Calu3 (cell line): ENCODE measurements at regions not wholly inside any gene's neighbourhood (a gene's known extent, or its start where the extent isn't known, plus 50 kb on each side); places are given as distances from the start of the nearest gene placed in this dataset.

Experiments
- BruUV-seq: library from RNA; stranded (reverse); fragments of 400-500 nt; replicated peaks from 2 replicates; lab custom pipeline; 2021; lab: Mats Ljungman, UMichigan
- CTCF ChIA-PET: fragments of 300-600 bp; sonication (Branson Sonifier 250); formaldehyde crosslinking; loops from one replicate; lab custom pipeline; 2022; ENCODE audit warnings: antibody characterized with exemption; lab: Charles Lee
- DNase-seq: peaks from one replicate; pipeline ENCODE4 v3.0.0; 2022
- H3K27ac Mint-ChIP-seq: one replicate; pipeline ENCODE4 v1.8.0; 2022; ENCODE audit warnings: mixed read lengths; ENCODE audit not compliant: unreplicated experiment
- H3K27me3 Mint-ChIP-seq: one replicate; pipeline ENCODE4 v1.8.0; 2022; ENCODE audit warnings: mixed read lengths; ENCODE audit not compliant: unreplicated experiment
- H3K36me3 Mint-ChIP-seq: one replicate; pipeline ENCODE4 v1.8.0; 2022; ENCODE audit warnings: mild to moderate bottlenecking, moderate library complexity, mixed read lengths; ENCODE audit not compliant: insufficient read depth, unreplicated experiment
- H3K4me1 Mint-ChIP-seq: one replicate; pipeline ENCODE4 v1.8.0; 2022; ENCODE audit warnings: mild to moderate bottlenecking, low read depth, mixed read lengths; ENCODE audit not compliant: unreplicated experiment
- H3K4me3 Mint-ChIP-seq: one replicate; pipeline ENCODE4 v1.8.0; 2022; ENCODE audit warnings: mild to moderate bottlenecking, low read depth, moderate library complexity, mixed read lengths; ENCODE audit not compliant: unreplicated experiment
- H3K9me3 Mint-ChIP-seq: one replicate; pipeline ENCODE4 v1.8.0; 2022; ENCODE audit warnings: low read depth, mixed read lengths; ENCODE audit not compliant: unreplicated experiment
- intact Hi-C: fragments of 100-400 bp; cut with micrococcal nuclease; formaldehyde crosslinking; loops from one replicate; pipeline ENCODE4 v1.10.0; 2022; ENCODE audit not compliant: unreplicated experiment
- TF ChIP-seq, protein P1 (sequence below): fragments of 200-600 bp; IDR thresholded peaks from one replicate; pipeline ENCODE4 v1.8.0; 2022; ENCODE audit warnings: antibody characterized with exemption; ENCODE audit not compliant: unreplicated experiment

DNA sequence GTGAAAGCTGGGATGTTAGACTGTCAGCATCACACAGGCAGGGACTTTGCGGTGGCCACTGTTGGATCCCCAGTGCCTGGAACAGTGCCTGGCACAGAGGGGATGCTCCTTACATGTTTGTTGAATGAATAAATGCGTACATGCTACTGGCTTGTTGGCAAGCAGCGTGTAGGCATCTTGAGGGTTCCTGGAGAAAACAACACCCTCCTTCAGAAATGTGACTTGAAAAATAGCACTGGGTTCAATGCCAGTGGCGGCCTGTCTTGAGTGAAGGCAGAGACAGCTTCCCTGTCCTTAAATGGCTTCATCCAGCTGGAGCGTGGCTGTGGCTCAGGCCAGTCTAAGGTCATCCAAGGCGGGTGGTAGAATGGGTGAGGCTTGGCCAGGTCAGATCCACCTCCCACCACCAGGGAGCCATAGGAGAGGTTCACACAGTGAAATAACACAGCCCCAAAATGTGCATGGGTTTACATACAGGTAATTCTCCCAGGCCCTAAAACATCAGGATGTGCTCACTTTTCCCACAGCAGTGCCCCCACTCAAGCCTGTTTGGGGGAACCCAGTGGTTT is 171.4 kb downstream of the PHETA1 start:
- no peak for DNase-seq
- CTCF ChIA-PET = no interaction called here
- Mint-ChIP-seq H3K4me1 (no peaks in the 10 kb centered on the region), H3K36me3 (no peaks in the 10 kb centered on the region), H3K4me3 (no peak overlapping the region), H3K27me3 (peaks cover 97% of the 10 kb centered on the region), H3K27ac (no peak overlapping the region), H3K9me3 (no peaks in the 10 kb centered on the region)
- TF ChIP-seq, protein P1, sequence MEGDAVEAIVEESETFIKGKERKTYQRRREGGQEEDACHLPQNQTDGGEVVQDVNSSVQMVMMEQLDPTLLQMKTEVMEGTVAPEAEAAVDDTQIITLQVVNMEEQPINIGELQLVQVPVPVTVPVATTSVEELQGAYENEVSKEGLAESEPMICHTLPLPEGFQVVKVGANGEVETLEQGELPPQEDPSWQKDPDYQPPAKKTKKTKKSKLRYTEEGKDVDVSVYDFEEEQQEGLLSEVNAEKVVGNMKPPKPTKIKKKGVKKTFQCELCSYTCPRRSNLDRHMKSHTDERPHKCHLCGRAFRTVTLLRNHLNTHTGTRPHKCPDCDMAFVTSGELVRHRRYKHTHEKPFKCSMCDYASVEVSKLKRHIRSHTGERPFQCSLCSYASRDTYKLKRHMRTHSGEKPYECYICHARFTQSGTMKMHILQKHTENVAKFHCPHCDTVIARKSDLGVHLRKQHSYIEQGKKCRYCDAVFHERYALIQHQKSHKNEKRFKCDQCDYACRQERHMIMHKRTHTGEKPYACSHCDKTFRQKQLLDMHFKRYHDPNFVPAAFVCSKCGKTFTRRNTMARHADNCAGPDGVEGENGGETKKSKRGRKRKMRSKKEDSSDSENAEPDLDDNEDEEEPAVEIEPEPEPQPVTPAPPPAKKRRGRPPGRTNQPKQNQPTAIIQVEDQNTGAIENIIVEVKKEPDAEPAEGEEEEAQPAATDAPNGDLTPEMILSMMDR = no peak
- BruUV-seq = no TSS peak
- intact Hi-C loops = loop anchor here (10.0 kb wide), 1 partner anchor 273 kb away; the partner anchor contains the start of gene MYL2

- no peak for DNase-seq
- no peaks in the 10 kb centered on the region for H3K9me3 Mint-ChIP-seq
- intact Hi-C loops = loop anchor here (10.0 kb wide), 1 partner anchor 272 kb away; the partner anchor contains the start of gene MYL2
- no TSS peak for BruUV-seq
- CTCF ChIA-PET = no interaction called here
- TF ChIP-seq, protein P1 = no peak
- H3K27ac Mint-ChIP-seq = no peak overlapping the region
- no peaks in the 10 kb centered on the region for H3K36me3 Mint-ChIP-seq
- H3K4me1 Mint-ChIP-seq = no peaks in the 10 kb centered on the region
- peaks cover 97% of the 10 kb centered on the region for H3K27me3 Mint-ChIP-seq
- H3K4me3 Mint-ChIP-seq = no peak overlapping the region
These were observed 172.4 kb downstream of the PHETA1 start for GRCh38 chr12:111196532-111196931.

GRCh38 chr12:111195316-111195715 is 173.6 kb downstream of the PHETA1 start:
- no peak overlapping the region for H3K27ac Mint-ChIP-seq
- TF ChIP-seq, protein P1 = no peak

GRCh38 chr12:111194703-111195051 is 174.2 kb downstream of the PHETA1 start:
- H3K27ac Mint-ChIP-seq = no peak overlapping the region
- BruUV-seq = no TSS peak
- no peak for DNase-seq
- peaks cover 97% of the 10 kb centered on the region for H3K27me3 Mint-ChIP-seq
- TF ChIP-seq, protein P1 = no peak
- H3K4me1 Mint-ChIP-seq = no peaks in the 10 kb centered on the region
- no peaks in the 10 kb centered on the region for H3K9me3 Mint-ChIP-seq
- H3K4me3 Mint-ChIP-seq = no peak overlapping the region
- H3K36me3 Mint-ChIP-seq = no peaks in the 10 kb centered on the region
- intact Hi-C loops = loop anchor here (10.0 kb wide), 1 partner anchor 270 kb away; the partner anchor contains the start of gene MYL2
- CTCF ChIA-PET = no interaction called here

More at GRCh38 chr12:111195316-111195715, 173.6 kb downstream of the PHETA1 start:
- Mint-ChIP-seq H3K9me3 (no peaks in the 10 kb centered on the region), H3K36me3 (no peaks in the 10 kb centered on the region), H3K4me3 (no peak overlapping the region), H3K4me1 (no peaks in the 10 kb centered on the region), H3K27me3 (peaks cover 97% of the 10 kb centered on the region)
- no TSS peak for BruUV-seq
- DNase-seq = no peak
- intact Hi-C loops = loop anchor here (10.0 kb wide), 1 partner anchor 271 kb away; the partner anchor contains the start of gene MYL2
- CTCF ChIA-PET = no interaction called here
